HG02852 (cell line): ENCODE measurements at regions not wholly inside any gene's neighbourhood (a gene's known extent, or its start where the extent isn't known, plus 50 kb on each side); places are given as distances from the start of the nearest gene placed in this dataset.

Experiments
- ATAC-seq: cut with Tn5 transposase; IDR thresholded peaks from one replicate; pipeline ENCODE4 v1.9.1; 2021; ENCODE audit warnings: mild to moderate bottlenecking, moderate library complexity; ENCODE audit not compliant: unreplicated experiment

DNA sequence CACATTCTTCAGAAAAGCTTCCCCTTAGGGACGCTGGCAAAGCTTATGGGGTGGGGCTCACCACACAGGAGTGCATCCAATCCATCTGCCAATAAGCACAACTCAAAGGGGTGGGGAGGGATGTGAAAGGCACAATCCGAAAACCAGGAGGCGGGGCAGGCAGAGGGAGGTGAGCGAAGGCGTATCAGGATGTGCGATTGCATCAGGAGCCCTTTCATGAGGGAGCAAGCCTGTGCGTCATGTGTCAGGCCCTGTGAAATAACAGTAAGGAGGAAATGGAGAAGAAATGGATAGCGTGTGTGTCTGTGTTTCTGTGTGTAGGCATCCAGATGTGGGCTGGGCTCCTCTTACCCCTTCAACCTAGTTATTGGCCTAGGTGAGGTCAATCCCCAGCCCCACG is 382.4 kb upstream of the CDH4 start:
- no peak for ATAC-seq

- ATAC-seq, result no peak
Observed at GRCh38 chr20:60870040-60870439, 382.0 kb upstream of the CDH4 start.

DNA sequence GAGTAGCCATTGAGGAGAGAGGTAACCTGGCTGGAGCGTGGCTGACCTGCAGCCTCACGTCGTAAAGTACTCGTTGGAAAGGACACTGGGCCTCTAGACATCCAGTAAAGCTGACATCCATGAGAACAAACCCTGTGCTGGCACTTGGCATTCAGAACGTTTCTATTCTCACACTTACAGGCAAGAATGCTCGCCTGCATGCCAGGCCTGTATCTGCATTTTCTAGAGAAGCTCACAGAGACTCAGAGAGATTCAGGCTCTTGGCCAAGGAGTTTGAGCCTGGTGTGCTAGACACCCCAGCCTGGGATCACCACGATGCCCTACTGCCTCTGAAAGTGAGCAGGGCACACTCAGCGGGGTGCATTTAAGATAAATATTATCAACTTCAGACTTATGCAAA is 379.8 kb upstream of the CDH4 start:
- no peak for ATAC-seq

- no peak for ATAC-seq
Observed at GRCh38 chr20:60877071-60877857, 374.8 kb upstream of the CDH4 start.

DNA sequence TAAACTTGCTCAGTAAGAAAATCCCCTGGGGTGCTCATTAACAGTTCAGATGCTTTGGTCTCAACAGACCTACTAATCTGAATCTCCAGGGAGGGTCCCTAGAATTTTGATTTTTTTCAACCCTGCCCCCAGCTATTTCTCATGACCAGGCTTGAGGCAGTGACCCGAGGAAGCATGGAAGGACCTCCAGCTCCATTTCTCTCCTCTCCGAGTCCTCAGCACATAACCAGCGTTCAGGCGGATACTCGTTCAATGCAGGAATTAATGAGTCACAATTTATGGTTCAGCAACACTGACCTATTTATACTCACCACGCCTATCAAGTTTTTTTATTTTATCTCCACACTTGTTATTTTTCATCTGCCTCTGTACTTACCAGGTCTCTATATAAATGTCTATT is 369.2 kb upstream of the CDH4 start:
- ATAC-seq, result no peak

- no peak for ATAC-seq
Observed at GRCh38 chr20:60883496-60883895, 368.6 kb upstream of the CDH4 start.

DNA sequence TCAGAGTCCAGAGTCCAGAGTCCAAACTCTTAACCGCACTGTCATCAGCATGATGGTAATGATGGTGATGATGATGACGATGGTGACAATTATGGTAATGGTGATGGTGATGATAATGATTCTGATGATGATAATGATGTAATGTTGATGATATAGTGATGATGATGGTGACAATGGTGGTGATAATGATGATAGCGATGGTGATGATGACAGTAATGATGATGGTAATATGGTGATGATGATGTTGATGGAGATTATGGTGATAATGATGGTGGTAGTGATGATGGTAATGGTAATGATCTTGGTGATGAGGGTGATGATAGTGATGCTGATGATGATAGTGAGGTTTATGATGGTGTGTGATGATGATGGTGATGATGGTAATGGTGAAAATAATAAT is 367.8 kb upstream of the CDH4 start:
- no peak for ATAC-seq

DNA sequence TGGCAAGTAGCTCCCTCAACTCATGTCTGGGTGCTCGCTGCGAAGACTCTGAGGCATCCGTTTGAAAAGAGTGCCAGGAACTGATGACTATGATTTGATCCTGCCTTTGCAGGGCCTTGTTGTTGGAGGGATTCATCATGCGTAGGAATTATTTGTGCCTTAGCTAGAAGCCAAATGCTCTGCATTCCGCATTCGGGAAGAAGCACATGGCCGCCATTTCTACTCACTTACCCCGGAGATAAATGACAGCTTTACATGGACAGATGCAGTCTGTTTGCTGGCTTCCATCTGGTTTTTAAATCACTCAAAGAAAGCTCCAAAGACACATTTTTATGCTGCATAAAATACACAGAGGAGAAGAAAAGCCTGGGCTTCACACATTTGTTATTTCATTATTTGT is 363.3 kb upstream of the CDH4 start:
- ATAC-seq, result no peak

GRCh38 chr20:60892095-60892813 is 359.8 kb upstream of the CDH4 start:
- ATAC-seq, result no peak

- ATAC-seq, result no peak
Observed at GRCh38 chr20:60894091-60894490, 358.0 kb upstream of the CDH4 start.

DNA sequence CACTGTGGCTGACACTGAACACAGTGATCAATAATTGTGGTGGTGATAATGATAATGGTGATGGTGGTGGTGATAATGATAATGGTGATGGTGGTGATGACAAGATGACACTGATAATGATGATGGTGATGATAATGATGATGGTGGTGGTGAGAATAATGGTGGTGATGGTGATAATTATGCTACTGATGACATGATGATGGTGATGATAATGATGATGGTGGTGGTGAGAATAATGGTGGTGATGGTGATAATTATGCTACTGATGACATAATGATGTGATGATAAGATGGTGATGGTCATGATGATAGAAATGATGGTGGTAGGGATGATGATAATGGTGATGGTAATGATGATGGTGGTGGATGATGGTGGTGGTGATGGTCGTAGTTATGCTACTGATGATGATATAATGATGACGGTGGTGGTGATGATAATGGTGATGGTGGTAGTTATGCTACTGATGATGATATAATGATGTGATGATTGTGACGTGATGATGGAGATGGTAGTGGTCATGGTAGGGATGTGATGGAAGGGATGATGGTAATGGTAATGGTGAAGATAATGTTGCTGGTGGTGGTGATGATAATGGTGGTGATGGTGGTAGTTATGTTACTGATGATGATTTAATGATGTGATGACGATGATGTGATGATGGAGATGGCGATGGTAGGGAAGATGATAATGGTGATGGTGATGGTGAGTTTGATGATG is 356.5 kb upstream of the CDH4 start:
- no peak for ATAC-seq

GRCh38 chr20:60897976-60898375 is 354.1 kb upstream of the CDH4 start:
- ATAC-seq, result no peak

DNA sequence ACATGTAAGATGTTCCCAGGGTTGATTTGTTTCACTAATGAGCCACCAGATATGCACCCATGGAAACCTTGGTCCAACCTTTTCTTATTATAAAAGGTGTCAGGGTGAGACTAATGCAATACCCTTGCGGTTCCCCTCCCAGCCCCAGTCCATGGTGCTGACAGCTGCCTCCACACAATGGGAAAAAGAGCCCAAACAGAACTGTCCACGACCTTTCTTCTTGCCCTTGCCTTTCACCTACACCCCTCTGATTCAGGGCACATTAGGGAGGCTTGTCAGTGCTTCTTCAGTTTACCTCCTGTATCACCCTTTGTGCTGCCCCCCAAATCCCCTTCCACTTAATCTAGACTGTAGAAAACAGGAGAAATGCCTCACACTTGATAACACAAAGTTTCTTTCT is 352.7 kb upstream of the CDH4 start:
- ATAC-seq, result no peak

DNA sequence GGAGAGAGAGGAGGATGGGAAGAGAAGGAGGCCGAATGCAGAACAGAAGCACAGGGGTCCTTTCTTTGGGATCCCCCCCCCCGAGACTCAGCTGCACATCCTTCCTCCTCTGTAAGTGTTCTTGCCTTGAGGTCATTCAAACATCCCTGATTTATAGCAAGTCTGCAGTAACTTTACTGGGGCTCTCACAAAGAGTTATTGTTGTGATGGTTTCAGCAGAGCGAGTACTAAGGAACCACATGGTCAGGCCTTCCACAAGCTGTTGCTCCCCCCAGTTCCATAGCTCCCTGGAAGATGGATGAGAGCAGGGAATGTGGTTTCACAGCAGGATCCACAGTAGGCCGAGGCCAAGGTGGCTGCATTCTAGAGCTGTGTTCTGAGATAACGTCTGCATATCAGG is 351.4 kb upstream of the CDH4 start:
- ATAC-seq, result no peak

- no peak for ATAC-seq
Observed at GRCh38 chr20:60901831-60902230, 350.2 kb upstream of the CDH4 start.

GRCh38 chr20:60903325-60903971 is 348.6 kb upstream of the CDH4 start:
- no peak for ATAC-seq

DNA sequence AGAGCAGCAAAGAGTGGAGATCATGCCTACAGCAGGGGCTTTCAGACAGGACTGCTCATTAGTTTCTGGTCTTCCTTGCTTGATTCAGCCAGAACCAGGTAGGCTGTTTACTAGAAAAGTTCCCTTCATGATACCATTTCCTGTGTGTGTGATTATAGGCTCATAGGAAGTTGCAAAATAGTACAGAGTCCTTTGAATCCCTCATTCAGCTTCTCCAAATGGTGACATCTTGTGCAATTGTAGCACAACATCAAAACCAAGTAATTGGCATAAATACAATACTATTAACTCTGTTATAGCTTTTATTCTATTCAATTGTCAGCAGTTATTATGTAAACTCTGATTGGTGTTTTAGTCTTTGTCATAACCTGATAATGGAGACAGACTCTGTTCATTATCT is 347.3 kb upstream of the CDH4 start:
- no peak for ATAC-seq

- no peak for ATAC-seq
Observed at GRCh38 chr20:60905919-60906318, 346.1 kb upstream of the CDH4 start.

GRCh38 chr20:60906555-60906954 is 345.5 kb upstream of the CDH4 start:
- no peak for ATAC-seq

- ATAC-seq, result no peak
Observed at GRCh38 chr20:60913298-60913697, 338.8 kb upstream of the CDH4 start.

- no peak for ATAC-seq
Observed at GRCh38 chr20:60921022-60921622, 330.9 kb upstream of the CDH4 start.
